Suprapubic skin (tissue), 4 donors: ENCODE measurements at regions not wholly inside any gene's neighbourhood (a gene's known extent, or its start where the extent isn't known, plus 50 kb on each side); places are given as distances from the start of the nearest gene placed in this dataset.

Source experiments
- DNase-seq, 2 donors: peaks; one replicate each; pipeline ENCODE4 v3.0.0-alpha.2; 2019; ENCODE audit warnings: low spot score in 2 of 2
- H3K27ac ChIP-seq: fragments of 200-600 bp; sonication (generic); one replicate; pipeline ENCODE4 v1.5.1; 2019
- H3K27me3 ChIP-seq: fragments of 200-600 bp; sonication (generic); one replicate; pipeline ENCODE4 v1.5.1; 2019
- H3K36me3 ChIP-seq: fragments of 200-600 bp; sonication (generic); one replicate; pipeline ENCODE4 v1.5.1; 2019
- H3K4me1 ChIP-seq: fragments of 200-600 bp; sonication (generic); one replicate; pipeline ENCODE4 v1.5.1; 2019
- H3K4me3 ChIP-seq: fragments of 200-600 bp; sonication (generic); one replicate; pipeline ENCODE4 v1.5.1; 2019; ENCODE audit warnings: mild to moderate bottlenecking
- H3K9me3 ChIP-seq: fragments of 200-600 bp; sonication (generic); one replicate; pipeline ENCODE4 v1.5.1; 2019
- EP300 ChIP-seq: sonication (generic); formaldehyde crosslinking; IDR thresholded peaks from one replicate; pipeline ENCODE4 v1.6.1; 2017; ENCODE audit warnings: antibody characterized with exemption
- POLR2A ChIP-seq, 2 donors: fragments of 450-650 bp; IDR thresholded peaks; one replicate each; pipeline ENCODE4 v1.6.1; 2017; ENCODE audit warnings: antibody characterized with exemption in 2 of 2, mild to moderate bottlenecking in 2 of 2, moderate library complexity in 2 of 2
- POLR2AphosphoS5 ChIP-seq, 3 donors: sonication (generic); formaldehyde crosslinking; IDR thresholded peaks; one replicate each; pipeline ENCODE4 v1.6.1; 2017; ENCODE audit warnings: antibody characterized with exemption in 3 of 3
- WGBS: methylation state at CpG from one replicate; pipeline ENCODE4 v1.1.5; 2018; 5-methylcytosine and 5-hydroxymethylcytosine counted together
- TF ChIP-seq, protein P1 (sequence below), 2 donors: fragments of 200-600 bp in 1 of 2; fragments of 450-650 bp in 1 of 2; sonication (generic) in 1 of 2; IDR thresholded peaks; one replicate each; pipeline ENCODE4 v1.5.1; 2016 to 2019; ENCODE audit warnings: antibody characterized with exemption in 2 of 2, mild to moderate bottlenecking in 1 of 2, moderate library complexity in 1 of 2

DNA sequence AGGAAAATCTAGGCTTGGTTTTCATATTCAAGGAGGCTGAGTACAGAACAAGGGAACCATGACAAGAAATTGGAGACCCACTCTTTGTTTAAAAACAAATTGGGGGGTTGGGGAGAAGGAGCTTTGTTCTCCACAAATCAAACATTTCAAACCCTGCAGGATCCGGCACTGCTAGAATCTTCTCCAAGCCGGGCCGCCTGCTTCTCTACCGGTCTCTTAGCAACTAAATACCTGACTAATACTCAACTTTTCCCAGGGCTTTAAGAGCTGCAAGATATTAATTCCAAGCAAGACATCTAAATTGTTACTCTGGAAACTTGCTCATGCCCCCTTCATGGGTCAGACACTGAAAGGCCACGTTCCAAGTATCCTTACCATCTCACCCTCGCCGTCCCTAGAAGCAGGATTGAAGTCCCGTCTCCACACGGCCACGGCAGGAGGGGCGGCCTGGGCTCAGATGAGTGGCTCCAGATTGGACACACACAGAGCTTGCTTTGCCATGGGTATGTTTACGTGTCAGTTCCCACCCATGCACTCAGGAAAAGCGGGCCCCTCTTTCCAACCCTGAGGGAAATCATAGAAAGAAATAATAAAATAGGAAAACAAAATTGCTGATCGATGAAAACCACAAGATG, 126.4 kb upstream of the CDH4 start:
- no peaks in the 10 kb centered on the region for H3K4me1 ChIP-seq
- DNase-seq = no peak
- no peaks in the 10 kb centered on the region for H3K9me3 ChIP-seq
- H3K4me3 ChIP-seq = no peak overlapping the region
- H3K36me3 ChIP-seq = no peaks in the 10 kb centered on the region
- 90% methylated on average over 14 of the region's 14 CpGs for WGBS
- no peak overlapping the region for H3K27ac ChIP-seq
- TF ChIP-seq EP300 = no peak
- TF ChIP-seq POLR2A (IDR thresholded peaks at IDR 0.05) = no peak
- TF ChIP-seq, protein P1, sequence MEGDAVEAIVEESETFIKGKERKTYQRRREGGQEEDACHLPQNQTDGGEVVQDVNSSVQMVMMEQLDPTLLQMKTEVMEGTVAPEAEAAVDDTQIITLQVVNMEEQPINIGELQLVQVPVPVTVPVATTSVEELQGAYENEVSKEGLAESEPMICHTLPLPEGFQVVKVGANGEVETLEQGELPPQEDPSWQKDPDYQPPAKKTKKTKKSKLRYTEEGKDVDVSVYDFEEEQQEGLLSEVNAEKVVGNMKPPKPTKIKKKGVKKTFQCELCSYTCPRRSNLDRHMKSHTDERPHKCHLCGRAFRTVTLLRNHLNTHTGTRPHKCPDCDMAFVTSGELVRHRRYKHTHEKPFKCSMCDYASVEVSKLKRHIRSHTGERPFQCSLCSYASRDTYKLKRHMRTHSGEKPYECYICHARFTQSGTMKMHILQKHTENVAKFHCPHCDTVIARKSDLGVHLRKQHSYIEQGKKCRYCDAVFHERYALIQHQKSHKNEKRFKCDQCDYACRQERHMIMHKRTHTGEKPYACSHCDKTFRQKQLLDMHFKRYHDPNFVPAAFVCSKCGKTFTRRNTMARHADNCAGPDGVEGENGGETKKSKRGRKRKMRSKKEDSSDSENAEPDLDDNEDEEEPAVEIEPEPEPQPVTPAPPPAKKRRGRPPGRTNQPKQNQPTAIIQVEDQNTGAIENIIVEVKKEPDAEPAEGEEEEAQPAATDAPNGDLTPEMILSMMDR (IDR thresholded peaks at IDR 0.05) = no peak
- no peak for TF ChIP-seq POLR2AphosphoS5 (IDR thresholded peaks at IDR 0.05)
- peaks cover 9% of the 10 kb centered on the region for H3K27me3 ChIP-seq

DNA sequence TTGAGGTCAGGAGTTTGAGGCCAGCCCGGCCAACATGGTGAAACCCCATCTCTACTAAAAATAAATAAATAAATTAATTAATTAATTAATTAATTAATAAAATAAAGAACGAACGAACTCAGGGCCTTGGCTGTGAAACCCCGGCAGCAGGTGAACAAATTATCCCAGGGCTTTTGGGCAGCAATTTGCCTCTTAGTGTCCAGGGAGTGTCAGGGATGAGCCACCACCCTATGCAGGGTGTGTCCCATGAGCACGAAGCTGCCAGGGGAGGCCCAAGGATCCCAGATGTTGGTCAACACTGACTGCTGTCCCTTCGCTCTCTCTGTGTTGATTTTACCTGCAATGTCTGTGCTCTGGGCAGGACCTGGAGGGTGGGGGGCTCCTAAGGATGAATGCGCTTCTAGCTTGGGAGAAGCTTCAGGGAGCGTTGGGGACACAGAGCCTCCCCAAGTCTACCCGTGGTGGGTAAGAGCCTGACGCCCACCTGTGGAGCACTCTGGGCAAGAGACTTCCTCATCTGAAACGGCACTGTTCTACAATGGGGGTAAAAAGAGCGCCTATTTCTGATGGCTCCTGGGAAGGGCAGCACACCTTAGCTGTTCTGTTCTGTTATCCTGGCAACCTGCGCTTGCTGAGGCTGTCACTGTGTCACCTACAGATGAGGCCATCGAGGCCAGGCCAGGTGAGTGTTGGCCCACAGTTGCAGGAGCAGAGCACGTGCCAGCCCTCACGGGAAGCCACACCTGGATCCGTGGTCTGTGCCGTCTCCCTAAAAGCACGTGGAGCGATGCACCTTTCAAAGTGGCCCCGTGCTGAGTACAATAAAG, 125.5 kb upstream of the CDH4 start:
- DNase-seq = no peak
- Histone ChIP-seq H3K4me1 (no peaks in the 10 kb centered on the region), H3K36me3 (no peaks in the 10 kb centered on the region), H3K27me3 (peaks cover 9% of the 10 kb centered on the region), H3K4me3 (no peak overlapping the region), H3K9me3 (no peaks in the 10 kb centered on the region), H3K27ac (no peak overlapping the region)
- TF ChIP-seq EP300 (no peak), POLR2A (IDR thresholded peaks at IDR 0.05) (no peak), POLR2AphosphoS5 (IDR thresholded peaks at IDR 0.05) (no peak)
- TF ChIP-seq, protein P1 (IDR thresholded peaks at IDR 0.05) = no peak
- WGBS = 89% methylated on average over 21 of the region's 21 CpGs

DNA sequence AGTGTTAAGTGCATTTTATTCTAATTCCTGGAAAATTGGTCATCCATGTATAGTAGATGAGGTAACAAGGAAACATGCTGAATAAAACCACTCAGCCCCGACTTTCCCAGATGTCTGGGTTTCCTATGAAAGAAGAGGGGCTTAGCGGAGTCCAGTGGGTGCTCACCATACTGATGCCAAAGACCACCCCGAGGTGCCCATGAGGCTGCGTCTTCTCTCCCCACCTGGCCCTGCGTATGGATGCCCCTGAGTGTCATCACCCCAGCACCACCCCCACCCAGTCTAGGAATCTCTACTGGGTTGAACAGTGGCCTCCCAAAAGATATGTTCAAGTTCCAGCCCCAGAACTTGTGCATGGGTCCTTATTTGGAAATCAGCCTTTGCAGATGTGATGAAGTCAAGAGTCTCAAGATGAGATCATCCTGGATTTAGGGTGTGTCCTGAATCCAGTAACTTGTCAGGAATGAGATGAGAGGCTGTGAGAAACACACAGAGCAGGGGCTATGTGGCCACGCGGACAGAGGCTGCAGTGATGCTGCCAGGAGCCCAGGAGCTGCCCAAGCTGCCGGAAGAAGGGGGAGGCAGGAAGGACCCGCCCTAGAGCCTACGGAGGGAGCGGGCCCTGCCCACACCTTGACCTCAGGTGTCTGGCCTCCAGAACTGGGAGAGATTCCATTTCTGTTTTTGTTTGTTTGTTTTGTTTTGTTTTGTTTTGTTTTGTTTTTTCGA, 124.6 kb upstream of the CDH4 start:
- no peak for DNase-seq
- Histone ChIP-seq H3K27ac (no peak overlapping the region), H3K9me3 (no peaks in the 10 kb centered on the region), H3K4me3 (no peak overlapping the region), H3K4me1 (no peaks in the 10 kb centered on the region), H3K27me3 (peaks cover 17% of the 10 kb centered on the region), H3K36me3 (no peaks in the 10 kb centered on the region)
- TF ChIP-seq POLR2AphosphoS5 (IDR thresholded peaks at IDR 0.05) = no peak
- TF ChIP-seq POLR2A (IDR thresholded peaks at IDR 0.05) = no peak
- TF ChIP-seq, protein P1 (IDR thresholded peaks at IDR 0.05) = no peak
- TF ChIP-seq EP300 = no peak
- WGBS = 78% methylated on average over 11 of the region's 12 CpGs

DNA sequence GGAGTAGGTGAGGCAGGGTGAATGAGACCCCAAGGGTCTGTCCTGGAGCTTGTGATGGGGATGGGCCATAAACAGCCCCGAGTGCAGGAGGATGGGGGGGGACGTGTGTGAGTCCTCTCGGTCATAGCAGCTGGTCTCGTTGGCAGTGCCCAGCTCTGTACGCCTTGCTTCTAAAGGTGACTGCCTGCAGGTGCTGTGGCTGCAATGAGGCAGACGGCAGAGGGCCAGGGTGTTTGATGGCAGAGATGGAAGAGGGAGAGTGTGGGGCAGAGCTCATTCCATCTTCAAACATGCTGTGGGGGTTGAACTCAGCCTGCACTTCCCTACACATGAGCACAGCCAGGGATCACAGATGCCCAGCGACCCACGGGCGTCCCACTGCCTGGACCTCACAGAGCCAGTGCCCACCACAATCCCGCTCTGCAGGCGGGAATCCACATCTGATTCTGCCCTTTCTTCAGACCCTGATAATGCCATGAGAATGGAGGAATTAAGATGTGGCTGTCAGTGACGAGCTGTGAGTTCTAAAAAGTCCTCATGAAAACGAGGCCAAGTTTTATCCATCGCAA, 123.3 kb upstream of the CDH4 start:
- Histone ChIP-seq H3K27ac (no peak overlapping the region), H3K9me3 (no peaks in the 10 kb centered on the region), H3K4me1 (no peaks in the 10 kb centered on the region), H3K36me3 (no peaks in the 10 kb centered on the region), H3K4me3 (no peak overlapping the region), H3K27me3 (peaks cover 30% of the 10 kb centered on the region)
- 72% methylated on average over 7 of the region's 14 CpGs for WGBS
- no peak for TF ChIP-seq EP300
- TF ChIP-seq, protein P1 (IDR thresholded peaks at IDR 0.05) = no peak
- no peak for TF ChIP-seq POLR2A (IDR thresholded peaks at IDR 0.05)
- no peak for TF ChIP-seq POLR2AphosphoS5 (IDR thresholded peaks at IDR 0.05)
- no peak for DNase-seq
